HG03135 (cell line): ENCODE measurements at regions not wholly inside any gene's neighbourhood (a gene's known extent, or its start where the extent isn't known, plus 50 kb on each side); places are given as distances from the start of the nearest gene placed in this dataset.
A peak's percentile ranks its signal among the peaks of the same experiment; 100 is the strongest.

Experiments
- ATAC-seq: cut with Tn5 transposase; IDR thresholded peaks from one replicate; pipeline ENCODE4 v1.9.1; 2021; ENCODE audit warnings: mild to moderate bottlenecking, moderate library complexity; ENCODE audit not compliant: unreplicated experiment

GRCh38 chr16:72242757-72243156, 70.8 kb upstream of the PMFBP1 start:
- ATAC-seq: no peak

GRCh38 chr16:72241930-72242329, 70.0 kb upstream of the PMFBP1 start:
- peak; percentile 49 for ATAC-seq

- no peak for ATAC-seq
These were observed 69.1 kb upstream of the PMFBP1 start for GRCh38 chr16:72241008-72241407.

- no peak for ATAC-seq
These were observed 68.5 kb upstream of the PMFBP1 start for GRCh38 chr16:72240466-72240865.

GRCh38 chr16:72236866-72237265, 64.9 kb upstream of the PMFBP1 start:
- ATAC-seq: no peak

GRCh38 chr16:72234387-72234786, 62.4 kb upstream of the PMFBP1 start:
- no peak for ATAC-seq

GRCh38 chr16:72228014-72228413, 56.1 kb upstream of the PMFBP1 start:
- no peak for ATAC-seq

- no peak for ATAC-seq
These were observed 54.2 kb upstream of the PMFBP1 start for GRCh38 chr16:72226136-72226535.

- no peak for ATAC-seq
These were observed 52.4 kb upstream of the PMFBP1 start for GRCh38 chr16:72224260-72224768.

GRCh38 chr16:72222503-72222902, 50.5 kb upstream of the PMFBP1 start:
- ATAC-seq: no peak
